GM23338 (cell line): ENCODE measurements at regions not wholly inside any gene's neighbourhood (a gene's known extent, or its start where the extent isn't known, plus 50 kb on each side); places are given as distances from the start of the nearest gene placed in this dataset.

Source experiments
- ATAC-seq: fragments of 200-7000 bp; cut with Tn5 transposase; 3 replicates; pipeline ENCODE4 v1.9.1; 2020
- DNase-seq: peaks from one replicate; pipeline ENCODE4 v3.0.0-alpha.2; 2015; ENCODE audit warnings: low spot score
- H2AFZ ChIP-seq: fragments of 200-600 bp; sonication (generic); 2 replicates; pipeline ENCODE4 v1.8.0; 2016; ENCODE audit warnings: antibody characterized with exemption, mild to moderate bottlenecking, moderate library complexity
- H3F3A ChIP-seq: fragments of 200-600 bp; sonication (generic); replicated peaks from 2 replicates; pipeline ENCODE4 v1.8.0; 2017; ENCODE audit warnings: antibody characterized with exemption, mixed run types, low read depth
- H3K27ac ChIP-seq: fragments of 200-600 bp; sonication (generic); 2 replicates; pipeline ENCODE4 v1.6.1; 2016; ENCODE audit warnings: low read depth
- H3K27me3 ChIP-seq: fragments of 200-600 bp; sonication (generic); 2 replicates; pipeline ENCODE4 v1.8.0; 2016; ENCODE audit warnings: mild to moderate bottlenecking, mixed run types, moderate library complexity; ENCODE audit not compliant: insufficient read depth
- H3K36me3 ChIP-seq: fragments of 200-600 bp; sonication (generic); 2 replicates; pipeline ENCODE4 v1.8.0; 2016; ENCODE audit warnings: mild to moderate bottlenecking; ENCODE audit not compliant: insufficient read depth
- H3K4me1 ChIP-seq: fragments of 200-600 bp; sonication (generic); 2 replicates; pipeline ENCODE4 v1.8.0; 2016; ENCODE audit warnings: mild to moderate bottlenecking, moderate library complexity; ENCODE audit not compliant: insufficient read depth
- H3K4me2 ChIP-seq: fragments of 200-600 bp; sonication (generic); 2 replicates; pipeline ENCODE4 v1.7.1; 2017; ENCODE audit warnings: mixed run types
- H3K4me3 ChIP-seq: fragments of 200-600 bp; sonication (generic); 2 replicates; pipeline ENCODE4 v1.6.1; 2016; ENCODE audit warnings: mixed run types
- H3K79me2 ChIP-seq: fragments of 200-600 bp; sonication (generic); replicated peaks from 2 replicates; pipeline ENCODE4 v1.8.0; 2017; ENCODE audit warnings: mild to moderate bottlenecking; ENCODE audit not compliant: insufficient read depth
- H3K9me2 ChIP-seq: fragments of 200-600 bp; sonication (generic); 2 replicates; pipeline ENCODE4 v1.8.0; 2017; ENCODE audit not compliant: insufficient read depth
- H4K20me1 ChIP-seq: fragments of 200-600 bp; sonication (generic); replicated peaks from 2 replicates; pipeline ENCODE4 v1.8.0; 2017; ENCODE audit warnings: mild to moderate bottlenecking; ENCODE audit not compliant: insufficient read depth
- H3K27ac Mint-ChIP-seq: 2 replicates; pipeline ENCODE4 v1.8.0; 2020; ENCODE audit warnings: inconsistent platforms, mild to moderate bottlenecking, moderate library complexity, mixed read lengths
- H3K27me3 Mint-ChIP-seq: 3 replicates; pipeline ENCODE4 v1.8.0; 2022; ENCODE audit warnings: low read depth, mild to moderate bottlenecking, moderate library complexity, mixed read lengths, inconsistent platforms; ENCODE audit not compliant: insufficient read depth, poor library complexity
- H3K36me3 Mint-ChIP-seq: 3 replicates; pipeline ENCODE4 v1.8.0; 2021; ENCODE audit warnings: low read depth, mild to moderate bottlenecking, inconsistent platforms, moderate library complexity, mixed read lengths
- H3K4me1 Mint-ChIP-seq: 3 replicates; pipeline ENCODE4 v1.8.0; 2020; ENCODE audit warnings: mild to moderate bottlenecking, inconsistent platforms, mixed read lengths
- H3K4me3 Mint-ChIP-seq: 3 replicates; pipeline ENCODE4 v1.8.0; 2021; ENCODE audit warnings: moderate library complexity, mild to moderate bottlenecking, inconsistent platforms, mixed read lengths
- H3K9me3 Mint-ChIP-seq: 3 replicates; pipeline ENCODE4 v1.8.0; 2020; ENCODE audit warnings: moderate library complexity, mild to moderate bottlenecking, inconsistent platforms, mixed read lengths
- CTCF ChIP-seq, 2 experiments: fragments of 200-600 bp in 1 of 2; sonication (generic) in 1 of 2; conservative IDR thresholded peaks; 2 replicates each; pipeline versions ENCODE4 v1.5.1 to v1.6.1; 2016 to 2017; ENCODE audit warnings: antibody characterized with exemption in 2 of 2, low read depth in 2 of 2, mild to moderate bottlenecking in 2 of 2, moderate library complexity in 1 of 2
- EZH2phosphoT487 ChIP-seq: fragments of 200-600 bp; sonication (generic); IDR thresholded peaks from one replicate; pipeline ENCODE4 v1.8.1; 2018; ENCODE audit warnings: antibody characterized with exemption; ENCODE audit not compliant: unreplicated experiment
- NANOG ChIP-seq: IDR thresholded peaks from 2 replicates; pipeline ENCODE4 v1.6.1; 2016; ENCODE audit warnings: antibody characterized with exemption, borderline replicate concordance
- STAT1 ChIP-seq: IDR thresholded peaks from one replicate; pipeline ENCODE4 v1.6.1; 2016; ENCODE audit warnings: antibody characterized with exemption; ENCODE audit not compliant: unreplicated experiment
- ZNF331 ChIP-seq: fragments of 250-450 bp; sonication (Bioruptor Pico); IDR thresholded peaks from 2 replicates; pipeline ENCODE4 v1.5.0; 2020; ENCODE audit warnings: low read depth, mild to moderate bottlenecking, moderate library complexity
- ZNF462 ChIP-seq: fragments of 250-450 bp; sonication (Bioruptor Pico); IDR thresholded peaks from 2 replicates; pipeline ENCODE4 v1.5.0; 2020; ENCODE audit warnings: mild to moderate bottlenecking, moderate library complexity

GRCh38 chr5:152016421-152016820 is 91.8 kb upstream of the GLRA1 start:
- no peak overlapping the region for H2AFZ ChIP-seq
- no peaks in the 10 kb centered on the region for H3K27me3 ChIP-seq
- no peaks in the 10 kb centered on the region for H4K20me1 ChIP-seq
- TF ChIP-seq EZH2phosphoT487 (no peak), STAT1 (no peak), CTCF (conservative IDR thresholded peaks at IDR 0.05; ENCODE audit: low read depth in 2 of 2) (no peak), ZNF331 (CRISPR knock-in tag) (no peak)
- Mint-ChIP-seq H3K9me3 (0 out of 3 replicates have a peak, but pooled peaks cover 2% of the 10 kb centered on the region), H3K4me1 (no peaks in the 10 kb centered on the region), H3K27ac (no peak overlapping the region), H3K4me3 (no peak overlapping the region), H3K27me3 (no peaks in the 10 kb centered on the region), H3K36me3 (no peaks in the 10 kb centered on the region)
- no peak overlapping the region for H3K27ac ChIP-seq
- no peaks in the 10 kb centered on the region for H3K79me2 ChIP-seq
- DNase-seq (no peak), ATAC-seq (no peak)
- H3K9me2 ChIP-seq: no peaks in the 10 kb centered on the region
- H3K4me3 ChIP-seq: no peak overlapping the region
- no peaks in the 10 kb centered on the region for H3F3A ChIP-seq
- no peaks in the 10 kb centered on the region for H3K36me3 ChIP-seq
- H3K4me2 ChIP-seq: no peak overlapping the region
- H3K4me1 ChIP-seq: no peaks in the 10 kb centered on the region

GRCh38 chr5:152007653-152008335 is 83.1 kb upstream of the GLRA1 start:
- no peaks in the 10 kb centered on the region for H3K79me2 ChIP-seq
- peaks cover 14% of the 10 kb centered on the region for H3K4me1 Mint-ChIP-seq
- no peaks in the 10 kb centered on the region for H3K27me3 Mint-ChIP-seq
- no peak overlapping the region for H3K27ac Mint-ChIP-seq
- no peaks in the 10 kb centered on the region; the same call in 1 of the 2 replicates for H3K9me2 ChIP-seq
- no peak overlapping the region for H3K4me3 Mint-ChIP-seq
- H3K27ac ChIP-seq: no peak overlapping the region
- H3K4me3 ChIP-seq: no peak overlapping the region
- no peaks in the 10 kb centered on the region for H3K36me3 ChIP-seq
- no peaks in the 10 kb centered on the region for H3K4me1 ChIP-seq
- H3K36me3 Mint-ChIP-seq: no peaks in the 10 kb centered on the region
- no peak overlapping the region for H2AFZ ChIP-seq
- no peaks in the 10 kb centered on the region for H3K27me3 ChIP-seq
- no peaks in the 10 kb centered on the region; the same call in 2 of the 3 replicates for H3K9me3 Mint-ChIP-seq
- peak; percentile 96 for ATAC-seq
- H3K4me2 ChIP-seq: no peak overlapping the region
- H4K20me1 ChIP-seq: no peaks in the 10 kb centered on the region
- no peaks in the 10 kb centered on the region for H3F3A ChIP-seq
- TF ChIP-seq NANOG: no peak
- TF ChIP-seq ZNF331 (CRISPR knock-in tag): no peak
- peak; percentile 93 for TF ChIP-seq ZNF462
- peak; percentile 62 for DNase-seq
